ENCODE measurements at regions not wholly inside any gene's neighbourhood (a gene's known extent, or its start where the extent isn't known, plus 50 kb on each side); places are given as distances from the start of the nearest gene placed in this dataset.
"Not testable (repeated sequence)": the region's sequence is repeated elsewhere in the genome, so short reads cannot be mapped to it uniquely, and the experiment has no call there.

- DNase-seq (ENCODE audit: low read depth): no peak
These were observed 1962.4 kb upstream of the TENM3 start for GRCh38 chr4:180280726-180281297.

- DNase-seq (ENCODE audit: low read depth): no peak
These were observed 1961.5 kb upstream of the TENM3 start for GRCh38 chr4:180281724-180282123.

- no peak for DNase-seq (ENCODE audit: low read depth)
These were observed 1958.9 kb upstream of the TENM3 start for GRCh38 chr4:180284267-180284666.

GRCh38 chr4:180285796-180286195, 1957.4 kb upstream of the TENM3 start:
- DNase-seq (ENCODE audit: low read depth): no peak

- no peak for DNase-seq (ENCODE audit: low read depth)
These were observed 1950.9 kb upstream of the TENM3 start for GRCh38 chr4:180292339-180292738.

GRCh38 chr4:180296036-180296599, 1947.1 kb upstream of the TENM3 start:
- DNase-seq (ENCODE audit: low read depth): no peak

- DNase-seq (ENCODE audit: low read depth): no peak
These were observed 1938.9 kb upstream of the TENM3 start for GRCh38 chr4:180304321-180304720.

DNA sequence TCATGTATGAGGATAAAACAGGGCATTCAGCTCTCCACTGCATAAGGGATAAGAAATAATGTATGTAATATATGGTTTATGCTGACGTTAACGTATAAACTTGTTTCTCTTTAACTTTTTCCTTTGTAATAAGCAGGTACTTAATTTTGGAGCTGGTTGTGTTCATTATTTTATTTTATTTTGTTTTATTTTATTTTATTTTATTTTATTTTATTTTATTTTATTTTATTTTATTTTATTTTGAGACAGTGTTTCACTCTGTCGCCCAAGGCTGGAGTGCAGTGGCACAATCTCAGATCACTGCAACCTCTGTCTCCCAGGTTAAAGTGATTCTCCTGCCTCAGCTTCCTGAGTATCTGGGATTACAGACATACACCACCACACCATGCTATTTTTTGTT, 1932.6 kb upstream of the TENM3 start:
- no peak for DNase-seq (ENCODE audit: low read depth)

GRCh38 chr4:180314972-180315371, 1928.2 kb upstream of the TENM3 start:
- DNase-seq (ENCODE audit: low read depth): no peak

GRCh38 chr4:180330521-180330920, 1912.7 kb upstream of the TENM3 start:
- DNase-seq (ENCODE audit: low read depth): no peak

DNA sequence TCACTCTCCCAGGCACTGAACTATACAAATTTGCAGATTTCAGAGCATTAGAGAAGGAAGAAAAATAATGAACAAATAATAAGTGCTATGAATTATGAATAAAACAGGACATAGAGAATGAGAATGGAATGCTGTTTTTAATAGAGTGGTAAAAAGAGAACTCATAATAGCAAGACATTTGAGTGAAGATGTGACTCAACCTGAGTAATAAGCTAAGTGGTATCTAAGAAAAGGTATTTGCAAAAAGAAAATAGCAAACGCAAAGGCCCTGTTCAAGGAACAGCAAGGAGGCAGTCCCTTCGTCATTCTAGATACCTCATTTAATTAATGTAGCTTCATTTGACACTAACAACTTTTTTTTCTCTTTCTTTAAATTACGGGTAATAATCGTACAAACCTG, 1910.0 kb upstream of the TENM3 start:
- no peak for DNase-seq (ENCODE audit: low read depth)

DNA sequence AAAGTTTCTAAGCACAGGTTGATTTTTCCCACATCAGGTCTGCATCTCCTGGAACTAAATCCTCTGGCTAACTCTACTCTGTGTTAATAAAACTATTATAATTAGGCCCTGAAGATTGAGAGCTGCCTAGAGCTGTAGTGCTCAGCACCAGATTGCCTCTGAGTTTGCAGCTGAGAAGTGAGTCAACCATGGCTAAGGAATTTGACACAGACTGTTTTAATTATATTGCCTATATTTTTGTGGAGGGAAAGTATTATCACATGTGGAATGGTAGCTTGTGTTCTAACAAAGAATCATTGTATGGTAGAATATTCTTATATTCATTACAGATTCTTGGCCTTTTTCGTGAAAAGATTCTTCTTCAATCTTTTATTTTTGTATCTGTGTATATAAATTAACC, 1907.6 kb upstream of the TENM3 start:
- no peak for DNase-seq (ENCODE audit: low read depth)

DNA sequence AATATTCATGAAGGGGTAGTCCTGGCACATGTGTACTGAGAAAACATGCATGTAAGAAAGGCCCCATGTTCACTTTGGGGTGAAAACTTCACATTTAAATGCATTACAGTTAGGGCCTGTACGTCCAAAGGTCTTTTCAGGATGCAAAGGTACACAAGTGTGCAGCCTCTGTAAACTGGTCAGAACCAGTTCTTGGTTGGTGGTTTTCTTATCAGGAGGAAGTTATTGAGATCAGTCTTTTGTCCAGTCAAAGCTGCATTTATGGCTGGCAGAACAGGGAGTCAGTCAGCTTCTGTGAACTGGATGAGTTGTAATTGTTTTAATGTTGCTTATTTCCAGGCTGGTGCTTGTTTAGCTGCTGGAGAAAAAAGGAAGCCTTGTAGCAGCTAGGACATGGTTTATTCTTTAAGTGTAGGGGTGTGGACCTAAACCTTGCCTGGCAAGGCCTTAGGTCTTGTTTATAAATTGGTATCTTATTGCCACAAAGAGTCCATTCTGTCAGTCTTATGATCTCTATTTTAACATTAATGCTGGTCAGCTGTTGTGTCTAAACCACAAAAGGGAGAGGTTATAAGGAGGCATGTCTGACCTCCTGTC, 1906.6 kb upstream of the TENM3 start:
- DNase-seq (ENCODE audit: low read depth): no peak

DNA sequence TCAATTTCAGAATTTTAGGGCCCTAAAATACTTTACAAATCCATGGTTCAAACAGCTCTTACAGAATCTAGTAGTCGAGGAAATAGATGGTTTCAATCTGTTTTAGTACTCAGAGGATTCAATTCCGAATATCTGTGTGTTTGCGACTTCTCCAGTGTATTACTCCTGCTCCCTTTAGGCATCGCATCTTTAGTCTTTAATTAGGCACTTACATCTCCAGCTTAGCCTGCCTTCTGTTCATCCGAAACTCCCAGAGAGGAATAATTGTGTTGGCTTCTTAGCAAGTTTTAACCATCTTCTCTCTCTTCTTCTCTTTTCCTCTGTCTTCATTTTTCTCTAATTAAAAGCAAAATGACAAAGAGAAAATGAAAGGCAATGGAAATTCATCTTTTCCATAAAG, 1901.3 kb upstream of the TENM3 start:
- DNase-seq (ENCODE audit: low read depth): no peak

DNA sequence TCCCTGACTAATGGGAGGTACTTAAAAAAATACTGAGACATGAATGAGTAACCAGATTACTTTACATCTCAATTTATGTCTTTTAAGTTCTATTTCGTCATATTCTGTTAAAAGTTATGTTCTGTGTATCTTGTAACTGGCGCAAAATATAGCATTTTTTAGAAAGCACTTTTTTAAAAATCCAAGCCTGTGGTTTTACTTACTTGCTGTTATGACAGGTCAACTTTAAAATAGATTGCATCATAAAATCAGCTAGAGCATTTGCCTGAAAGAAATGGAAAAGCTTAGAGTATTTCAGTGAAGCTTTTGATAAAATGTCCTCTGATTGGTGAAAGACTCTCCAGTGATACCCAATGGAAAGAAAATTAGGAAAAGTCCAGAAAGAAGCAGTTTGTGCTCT, 1892.3 kb upstream of the TENM3 start:
- no peak for DNase-seq (ENCODE audit: low read depth)

DNA sequence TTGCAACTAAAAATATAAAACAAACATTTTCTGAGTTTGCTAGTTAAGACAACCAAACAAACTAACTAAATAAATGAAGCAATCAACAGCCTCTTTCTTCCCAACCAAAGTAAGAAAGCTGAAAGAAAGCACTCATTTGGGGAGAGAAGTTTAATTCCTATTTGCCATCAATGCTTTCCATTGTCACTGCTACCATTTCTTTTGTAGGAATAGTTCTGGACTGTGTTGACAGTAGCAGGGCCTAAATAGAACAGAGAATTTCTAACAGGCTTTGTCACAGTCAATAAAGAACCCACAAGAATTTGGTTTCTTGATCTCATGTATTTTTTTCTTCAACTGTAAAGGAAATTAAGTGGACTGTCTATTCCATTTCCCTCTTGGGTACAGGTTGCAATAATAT, 1886.4 kb upstream of the TENM3 start:
- no peak for DNase-seq (ENCODE audit: low read depth)

GRCh38 chr4:180360113-180360512, 1883.1 kb upstream of the TENM3 start:
- DNase-seq (ENCODE audit: low read depth): not testable (repeated sequence)

DNA sequence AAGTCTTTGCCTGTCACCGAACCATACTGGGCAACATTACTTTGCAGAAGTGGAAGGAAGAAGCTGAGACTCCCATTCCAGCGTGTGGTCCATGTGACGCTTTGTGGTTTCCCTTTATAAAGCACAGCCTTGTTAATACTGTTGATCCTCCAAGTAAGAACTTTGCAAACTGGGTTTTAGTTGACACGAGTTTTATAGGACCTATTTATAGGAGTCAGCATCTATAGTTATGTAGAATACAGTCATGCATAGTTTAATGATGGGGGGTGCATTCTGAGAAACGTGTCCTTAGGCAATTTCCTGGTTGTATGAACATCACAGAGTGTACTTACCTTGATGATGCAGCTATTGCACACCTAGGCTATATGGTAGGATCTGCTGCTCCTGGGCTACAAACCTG, 1879.4 kb upstream of the TENM3 start:
- DNase-seq (ENCODE audit: low read depth): no peak

DNA sequence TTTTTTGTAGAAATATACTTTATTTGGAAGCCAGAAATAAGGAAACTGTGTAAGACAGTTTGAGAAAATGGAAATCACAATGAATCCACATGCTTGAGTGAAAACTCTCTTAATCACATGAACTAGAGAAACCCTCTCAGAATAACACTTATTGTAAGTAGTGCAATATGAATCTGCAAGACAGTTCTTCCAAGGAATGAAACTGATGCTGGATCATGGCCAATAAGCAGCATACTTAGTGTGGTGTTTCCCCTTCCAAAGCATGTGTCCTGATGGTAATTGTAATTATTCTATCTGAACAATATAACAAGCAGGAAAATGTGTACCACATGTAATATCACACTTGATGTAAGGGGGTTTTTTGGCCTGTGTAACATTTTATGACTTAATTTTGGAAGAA, 1870.5 kb upstream of the TENM3 start:
- DNase-seq (ENCODE audit: low read depth): no peak

DNA sequence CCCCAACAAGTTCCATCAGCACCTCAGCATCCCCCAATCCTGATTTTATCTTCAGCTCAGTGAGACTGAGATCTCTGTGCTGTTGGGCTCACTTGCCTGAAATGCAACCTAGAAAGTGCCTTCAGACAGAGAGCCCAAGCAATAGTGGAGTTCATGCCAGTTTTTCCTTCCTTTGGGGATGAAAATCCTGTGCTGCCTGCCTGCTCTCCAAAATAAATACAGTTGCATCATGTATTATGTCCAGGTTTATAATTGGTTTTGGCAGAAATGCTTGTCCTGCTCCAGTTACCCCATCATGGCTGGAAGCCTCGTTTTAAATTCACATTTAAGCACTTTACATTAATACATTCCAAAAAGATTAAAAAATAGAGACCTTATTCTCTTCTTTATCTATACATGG, 1865.5 kb upstream of the TENM3 start:
- no peak for DNase-seq (ENCODE audit: low read depth)

- no peak for DNase-seq (ENCODE audit: low read depth)
These were observed 1862.5 kb upstream of the TENM3 start for GRCh38 chr4:180380733-180381132.

DNA sequence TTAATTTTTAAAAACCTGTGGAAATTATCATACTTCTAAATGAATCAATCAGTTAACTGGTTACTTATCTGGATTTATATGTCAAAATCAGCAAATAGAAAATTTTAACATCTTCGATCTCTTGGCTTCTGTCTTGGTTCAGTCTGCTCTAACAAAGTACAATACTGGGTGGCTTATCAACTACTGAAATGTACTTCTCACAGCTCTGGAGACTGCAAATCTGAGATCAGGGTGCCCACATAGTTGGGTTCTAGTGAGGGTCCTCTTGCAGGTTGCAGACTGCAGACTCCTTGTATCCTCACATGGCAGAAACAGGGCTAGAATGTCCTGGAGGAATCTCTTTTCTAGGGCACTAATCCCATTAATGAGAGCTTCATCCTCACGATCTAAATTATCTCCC, 1851.6 kb upstream of the TENM3 start:
- DNase-seq (ENCODE audit: low read depth): no peak

GRCh38 chr4:180394312-180394711, 1848.9 kb upstream of the TENM3 start:
- no peak for DNase-seq (ENCODE audit: low read depth)

GRCh38 chr4:180394730-180395129, 1848.5 kb upstream of the TENM3 start:
- DNase-seq (ENCODE audit: low read depth): no peak
